ENCODE measurements at regions not wholly inside any gene's neighbourhood (a gene's known extent, or its start where the extent isn't known, plus 50 kb on each side); places are given as distances from the start of the nearest gene placed in this dataset.
"Not testable (repeated sequence)": the region's sequence is repeated elsewhere in the genome, so short reads cannot be mapped to it uniquely, and the experiment has no call there.

GRCh38 chr14:86196471-86196870 lies 666.5 kb downstream of the FLRT2 start:
- no peak for DNase-seq (ENCODE audit: low spot score)

- DNase-seq (ENCODE audit: low spot score) = no peak
Measured at GRCh38 chr14:86193756-86194155, 663.8 kb downstream of the FLRT2 start.

- no peak for DNase-seq (ENCODE audit: low spot score)
Measured at GRCh38 chr14:86179980-86180379, 650.0 kb downstream of the FLRT2 start.

DNA sequence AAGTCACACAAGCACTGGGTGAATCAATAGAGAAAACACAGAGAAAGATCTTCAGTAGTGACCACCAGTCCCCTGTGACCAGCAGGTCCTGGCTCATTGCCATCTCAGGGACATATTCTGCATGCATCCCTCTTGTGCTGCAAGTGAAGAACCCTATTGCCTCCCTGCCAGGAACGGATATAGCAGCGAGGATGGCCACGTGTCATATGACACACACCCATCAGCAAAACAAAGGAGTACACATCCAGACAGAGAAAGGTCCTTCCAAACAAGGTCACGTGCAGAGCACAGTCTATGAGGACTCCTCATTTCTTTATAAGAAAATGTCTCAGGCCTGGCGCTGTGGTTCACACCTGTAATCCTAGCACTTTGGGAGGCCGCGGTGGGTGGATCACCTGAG lies 638.4 kb downstream of the FLRT2 start:
- DNase-seq (ENCODE audit: low spot score) = no peak

DNA sequence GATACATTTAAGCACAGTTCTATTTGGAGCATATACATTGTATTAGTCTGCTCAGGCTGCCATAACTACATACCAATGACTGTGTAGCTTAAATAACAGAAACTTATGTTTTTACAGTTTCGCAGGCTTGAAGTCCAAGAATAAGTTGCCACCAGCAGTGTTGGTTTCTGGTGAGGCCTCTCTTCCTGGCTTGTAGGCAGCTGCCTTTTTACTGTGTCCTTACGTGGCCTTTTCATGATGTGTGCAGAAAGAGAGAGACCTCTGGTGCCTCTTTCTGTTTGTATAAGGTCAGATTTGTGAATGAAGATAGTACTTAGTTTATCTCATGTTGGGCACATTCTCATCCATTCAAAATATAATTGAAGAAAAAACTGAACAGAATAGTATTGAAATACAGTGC lies 636.6 kb downstream of the FLRT2 start:
- no peak for DNase-seq (ENCODE audit: low spot score)

DNA sequence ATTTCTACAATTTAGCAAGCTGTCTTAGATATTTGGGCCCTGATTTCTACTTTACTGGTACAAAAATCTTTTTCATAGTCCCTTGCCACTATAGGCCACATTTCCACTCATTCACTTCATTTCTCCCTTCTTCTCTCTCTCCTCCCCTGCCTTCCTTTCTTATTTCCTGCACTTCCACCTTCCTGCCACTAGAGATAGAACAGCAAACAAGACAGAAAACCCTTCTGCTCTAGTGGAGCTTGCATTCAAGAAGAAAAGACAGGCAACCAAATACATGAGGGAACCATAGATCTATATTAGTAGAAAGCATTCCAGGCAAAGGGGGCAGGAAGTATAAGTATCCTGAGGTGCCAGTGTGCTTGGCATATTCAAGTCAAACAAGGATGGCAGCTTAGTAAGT lies 623.5 kb downstream of the FLRT2 start:
- DNase-seq (ENCODE audit: low spot score) = no peak

DNA sequence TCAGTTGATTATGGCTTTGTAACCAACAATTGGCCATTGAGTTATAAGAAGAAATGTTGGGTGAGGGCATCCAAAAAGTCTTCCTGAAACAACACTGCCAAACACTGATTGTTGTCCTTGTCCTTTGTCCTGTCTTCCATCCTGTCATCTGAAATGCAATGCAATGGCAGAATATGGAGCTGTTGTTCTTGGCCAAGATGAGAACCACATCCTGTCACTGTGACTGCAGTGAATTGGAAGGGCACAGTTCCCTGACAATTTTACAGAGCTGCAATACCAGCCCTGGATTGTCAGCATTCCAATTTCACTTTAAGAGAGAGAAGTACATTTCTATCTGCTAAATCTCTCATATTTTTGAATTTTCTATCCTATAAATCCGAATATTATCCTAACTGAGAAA lies 613.3 kb downstream of the FLRT2 start:
- no peak for DNase-seq (ENCODE audit: low spot score)

- peak; percentile 28 for DNase-seq (ENCODE audit: low spot score)
Measured at GRCh38 chr14:86141966-86142365, 612.0 kb downstream of the FLRT2 start.

DNA sequence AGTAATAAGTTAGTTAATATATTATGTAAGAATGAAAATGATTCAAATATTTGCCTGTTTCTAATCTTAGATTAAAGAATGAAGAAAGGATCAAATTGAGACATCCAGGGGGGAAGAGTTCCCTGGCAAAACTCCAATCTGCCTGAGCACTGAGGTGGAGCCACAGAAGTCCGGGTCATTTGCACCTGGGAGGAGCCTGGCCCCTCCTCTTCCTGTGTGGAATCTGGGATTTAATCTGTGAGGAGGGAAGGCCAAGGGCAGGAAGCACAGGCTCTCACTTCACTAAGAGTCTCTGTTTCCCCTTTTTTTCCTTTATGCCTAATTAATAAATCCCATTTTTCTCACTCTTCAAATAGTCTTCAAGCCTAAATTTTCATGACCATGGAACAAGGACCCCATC lies 599.5 kb downstream of the FLRT2 start:
- no peak for DNase-seq (ENCODE audit: low spot score)

GRCh38 chr14:86124328-86124727 lies 594.4 kb downstream of the FLRT2 start:
- DNase-seq (ENCODE audit: low spot score) = no peak

DNA sequence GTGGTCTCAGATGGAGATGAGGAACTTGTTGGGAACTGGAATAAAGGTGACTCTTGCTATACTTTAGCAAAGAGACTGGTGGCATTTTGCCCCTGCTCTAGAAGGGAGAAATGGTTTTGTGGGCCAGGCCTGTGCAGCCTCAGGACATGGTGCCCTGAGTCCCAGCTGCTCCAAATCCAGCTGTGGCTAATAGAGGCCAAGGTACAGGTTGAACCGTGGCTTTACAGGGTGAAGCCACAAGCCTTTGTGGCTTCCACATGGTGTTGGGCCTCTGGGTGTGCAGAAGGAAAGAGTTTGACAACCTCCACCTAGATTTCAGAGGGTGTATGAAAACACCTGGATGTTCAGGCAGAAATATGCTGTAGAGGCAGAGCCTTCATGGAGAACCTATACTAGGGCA lies 586.0 kb downstream of the FLRT2 start:
- no peak for DNase-seq (ENCODE audit: low spot score)

DNA sequence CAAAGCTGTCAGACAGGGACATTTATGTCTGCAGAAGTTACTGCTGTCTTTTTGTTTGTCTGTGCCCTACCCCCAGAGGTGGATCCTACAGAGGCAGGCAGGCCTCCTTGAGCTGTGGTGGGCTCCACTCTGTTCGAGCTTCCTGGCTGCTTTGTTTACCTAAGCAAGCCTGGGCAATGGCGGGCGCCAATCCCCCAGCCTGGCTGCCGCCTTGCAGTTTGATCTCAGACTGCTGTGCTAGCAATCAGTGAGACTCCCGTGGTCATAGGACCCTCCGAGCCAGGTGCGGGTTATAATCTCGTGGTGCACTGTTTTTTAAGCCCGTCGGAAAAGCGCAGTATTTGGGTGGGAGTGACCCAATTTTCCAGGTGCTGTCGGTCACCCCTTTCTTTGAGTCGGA lies 580.9 kb downstream of the FLRT2 start:
- DNase-seq (ENCODE audit: low spot score) = not testable (repeated sequence)

DNA sequence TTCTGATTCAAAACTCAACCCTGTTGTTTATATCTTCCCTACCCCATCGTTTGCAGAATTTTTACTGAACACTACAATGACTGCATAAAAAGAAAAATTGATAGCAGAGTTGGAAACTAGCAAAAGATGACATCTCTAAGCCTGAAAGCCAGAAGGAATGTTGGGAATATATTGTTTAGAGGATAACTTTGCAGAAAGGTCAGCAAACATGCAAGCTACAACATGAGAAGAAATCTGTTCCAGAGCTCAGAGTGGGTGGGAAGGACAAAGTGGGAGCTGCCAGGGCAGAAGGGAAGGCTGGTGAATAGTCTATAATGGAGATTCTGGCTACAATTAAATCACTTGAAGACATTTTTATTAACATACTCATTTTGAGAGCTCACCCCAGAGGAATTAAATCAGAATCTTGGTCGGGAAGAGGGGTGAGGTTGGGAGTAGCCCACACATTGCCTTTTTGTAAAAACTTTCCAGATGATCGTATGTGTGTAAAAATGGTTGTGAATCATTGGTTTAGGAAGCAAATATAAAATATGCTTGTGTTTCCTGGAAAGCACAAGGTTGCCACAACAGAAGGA lies 574.8 kb downstream of the FLRT2 start:
- no peak for DNase-seq (ENCODE audit: low spot score)

- DNase-seq (ENCODE audit: low spot score) = no peak
Measured at GRCh38 chr14:86094512-86094911, 564.6 kb downstream of the FLRT2 start.

DNA sequence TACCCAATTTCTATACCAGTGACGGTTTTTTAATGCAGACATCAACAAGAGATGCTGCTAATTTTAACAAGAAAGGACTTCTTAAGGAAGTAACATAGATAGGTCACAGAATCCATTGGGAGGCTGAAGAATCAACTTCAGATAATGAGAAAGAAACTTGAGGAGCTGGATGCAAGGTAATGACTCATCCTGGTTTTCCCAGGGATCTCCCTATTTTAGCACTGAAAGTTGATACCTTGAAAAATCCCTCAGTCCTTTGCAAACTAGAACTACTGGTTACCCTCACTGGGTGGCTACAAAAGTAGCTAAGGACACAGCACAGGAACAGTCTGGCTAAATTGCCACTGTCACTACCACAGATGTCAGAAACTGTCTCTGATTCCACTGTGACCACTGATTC lies 561.9 kb downstream of the FLRT2 start:
- DNase-seq (ENCODE audit: low spot score) = no peak

DNA sequence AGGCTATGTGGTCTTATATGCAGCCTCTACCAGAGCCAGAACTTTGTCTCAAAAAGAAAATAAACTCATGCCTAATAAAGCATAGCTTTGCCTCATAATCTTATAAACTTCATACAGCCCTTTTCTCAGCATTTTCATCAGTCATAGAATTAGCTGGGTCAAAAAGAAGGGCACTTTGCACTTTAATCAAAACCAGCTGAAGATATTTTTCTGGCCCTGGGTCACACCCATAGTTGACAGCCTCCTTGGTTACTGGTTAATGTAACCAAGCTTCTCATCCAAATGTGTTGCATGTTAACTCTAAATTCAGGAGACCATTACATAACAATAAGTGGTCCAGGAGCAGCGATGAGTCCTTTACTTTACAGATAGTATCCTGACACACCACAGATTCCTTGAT lies 558.2 kb downstream of the FLRT2 start:
- no peak for DNase-seq (ENCODE audit: low spot score)

GRCh38 chr14:86087377-86087776 lies 557.4 kb downstream of the FLRT2 start:
- DNase-seq (ENCODE audit: low spot score) = no peak

- no peak for DNase-seq (ENCODE audit: low spot score)
Measured at GRCh38 chr14:86086962-86087361, 557.0 kb downstream of the FLRT2 start.

DNA sequence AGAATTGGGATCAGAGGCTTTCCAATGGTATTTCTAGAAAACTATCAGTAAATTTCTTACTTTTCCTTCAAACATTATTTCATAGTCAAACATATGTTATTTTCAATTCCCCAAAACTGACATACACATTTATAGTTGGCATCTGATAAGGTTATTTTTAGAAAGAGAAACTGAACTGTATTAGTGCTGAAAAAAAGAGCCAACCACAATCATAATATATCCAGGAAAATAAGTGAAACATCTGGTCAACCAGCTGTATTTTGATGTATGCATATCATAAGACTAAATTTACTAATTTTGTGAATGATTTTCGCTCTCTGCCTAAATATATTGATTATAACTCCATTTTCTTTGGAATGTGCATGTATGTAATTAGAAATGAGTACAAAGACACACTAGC lies 554.2 kb downstream of the FLRT2 start:
- DNase-seq (ENCODE audit: low spot score) = no peak

GRCh38 chr14:86083616-86084015 lies 553.7 kb downstream of the FLRT2 start:
- DNase-seq (ENCODE audit: low spot score) = no peak

DNA sequence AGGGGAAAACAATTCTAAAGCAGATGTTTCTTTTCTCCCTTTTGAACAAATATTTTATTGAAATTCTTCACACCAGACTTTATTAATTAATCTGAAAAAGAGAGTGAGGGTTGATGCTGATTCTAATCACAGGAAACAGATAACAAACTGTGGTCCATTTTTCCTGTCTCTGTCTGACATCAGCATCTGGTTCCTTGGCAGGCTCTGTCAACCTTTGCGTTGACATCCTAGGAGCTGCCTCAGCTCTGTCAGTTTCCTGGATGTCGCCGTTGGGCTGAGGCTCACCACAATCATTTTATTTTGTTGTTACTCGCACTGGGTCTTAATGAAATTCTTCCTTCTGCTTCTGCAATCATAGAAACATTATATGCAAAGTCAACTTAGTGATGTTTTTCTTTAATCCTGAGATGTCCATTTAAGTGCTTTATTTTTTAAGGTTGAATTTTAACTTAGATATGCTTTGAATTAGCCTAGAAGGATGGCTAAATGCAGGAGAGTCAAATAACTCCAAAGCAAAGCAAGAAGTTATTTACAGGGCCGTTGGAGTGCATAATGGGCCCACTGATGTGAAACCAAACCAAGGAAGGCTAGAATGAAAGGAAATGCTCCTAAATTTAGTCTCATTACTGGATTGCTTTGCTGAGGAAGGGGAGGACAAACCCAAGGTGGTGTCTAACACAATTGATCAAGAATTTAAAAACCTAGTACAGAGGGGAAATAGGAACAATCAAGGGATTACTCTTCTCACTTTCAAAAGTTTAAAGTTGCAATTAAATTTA lies 542.4 kb downstream of the FLRT2 start:
- peak; percentile 17 for DNase-seq (ENCODE audit: low spot score)

GRCh38 chr14:86066651-86067050 lies 536.7 kb downstream of the FLRT2 start:
- no peak for DNase-seq (ENCODE audit: low spot score)

- DNase-seq (ENCODE audit: low spot score) = no peak
Measured at GRCh38 chr14:86065407-86065806, 535.5 kb downstream of the FLRT2 start.

DNA sequence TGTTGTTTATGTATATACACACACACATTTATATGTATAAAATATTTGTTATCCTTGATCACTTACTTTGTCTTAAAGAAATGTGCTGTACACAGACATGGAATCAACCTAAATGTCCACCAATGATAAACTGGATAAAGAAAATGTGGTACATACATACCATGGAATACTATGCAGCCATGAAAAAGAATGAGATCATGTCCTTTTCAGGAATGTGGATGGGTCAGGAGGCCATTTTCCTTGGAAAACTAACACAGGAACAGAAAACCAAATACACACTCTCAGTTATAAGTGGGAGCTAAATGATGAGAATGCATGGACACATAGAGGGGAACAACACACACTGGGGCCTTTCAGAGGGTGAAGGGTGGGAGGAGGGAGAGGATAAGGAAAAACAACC lies 534.7 kb downstream of the FLRT2 start:
- DNase-seq (ENCODE audit: low spot score) = not testable (repeated sequence)
